ENCODE measurements at regions not wholly inside any gene's neighbourhood (a gene's known extent, or its start where the extent isn't known, plus 50 kb on each side); places are given as distances from the start of the nearest gene placed in this dataset. TPM values are rescaled to one million over a fixed set of nuclear protein-coding genes. Genes with fewer than 3 reads are reported as not detected.

GRCh38 chr1:63264161-63264560, 58.2 kb upstream of the FOXD3 start:
- Histone ChIP-seq H3K27ac (ENCODE audit: low read depth, low read length) (no peak overlapping the region), H3K27me3 (ENCODE audit: insufficient read depth, low read length) (no peaks in the 10 kb centered on the region), H3K4me3 (ENCODE audit: insufficient read depth, low read length) (no peak overlapping the region), H2AFZ (ENCODE audit: low read length) (no peak overlapping the region), H3K4me2 (ENCODE audit: insufficient read depth, low read length) (no peak overlapping the region), H4K20me1 (ENCODE audit: insufficient read depth, low read length) (no peaks in the 10 kb centered on the region), H3K4me1 (ENCODE audit: insufficient read depth, low read length) (no peaks in the 10 kb centered on the region), H3K9me3 (ENCODE audit: low read depth, low read length) (no peaks in the 10 kb centered on the region), H3K36me3 (ENCODE audit: insufficient read depth, low read length) (no peaks in the 10 kb centered on the region), H3K79me2 (ENCODE audit: insufficient read depth, low read length) (no peaks in the 10 kb centered on the region)
- no peak for DNase-seq (ENCODE audit: insufficient read length, low spot score, missing footprints)
- TF ChIP-seq CTCF (IDR thresholded peaks at IDR 0.05; ENCODE audit: extremely low read depth, low read depth, low read length) = no peak

GRCh38 chr1:63266857-63267256, 55.5 kb upstream of the FOXD3 start:
- no peaks in the 10 kb centered on the region for H3K36me3 ChIP-seq (ENCODE audit: insufficient read depth, low read length)
- no peak for DNase-seq (ENCODE audit: insufficient read length, low spot score, missing footprints)
- TF ChIP-seq CTCF (IDR thresholded peaks at IDR 0.05; ENCODE audit: extremely low read depth, low read depth, low read length) = no peak
- H3K27me3 ChIP-seq (ENCODE audit: insufficient read depth, low read length) = no peaks in the 10 kb centered on the region
- no peaks in the 10 kb centered on the region for H3K9me3 ChIP-seq (ENCODE audit: low read depth, low read length)
- no peak overlapping the region for H2AFZ ChIP-seq (ENCODE audit: low read length)
- no peak overlapping the region for H3K4me2 ChIP-seq (ENCODE audit: insufficient read depth, low read length)
- H3K4me3 ChIP-seq (ENCODE audit: insufficient read depth, low read length) = no peak overlapping the region
- no peaks in the 10 kb centered on the region for H3K79me2 ChIP-seq (ENCODE audit: insufficient read depth, low read length)
- H3K4me1 ChIP-seq (ENCODE audit: insufficient read depth, low read length) = no peaks in the 10 kb centered on the region
- H4K20me1 ChIP-seq (ENCODE audit: insufficient read depth, low read length) = no peaks in the 10 kb centered on the region
- H3K27ac ChIP-seq (ENCODE audit: low read depth, low read length) = no peak overlapping the region

- TF ChIP-seq CTCF (IDR thresholded peaks at IDR 0.05; ENCODE audit: extremely low read depth, low read depth, low read length) = no peak
- Histone ChIP-seq H3K4me3 (ENCODE audit: insufficient read depth, low read length) (no peak overlapping the region), H3K4me2 (ENCODE audit: insufficient read depth, low read length) (no peak overlapping the region), H3K27me3 (ENCODE audit: insufficient read depth, low read length) (no peaks in the 10 kb centered on the region), H3K27ac (ENCODE audit: low read depth, low read length) (no peak overlapping the region), H3K9me3 (ENCODE audit: low read depth, low read length) (no peaks in the 10 kb centered on the region), H2AFZ (ENCODE audit: low read length) (no peak overlapping the region), H3K36me3 (ENCODE audit: insufficient read depth, low read length) (no peaks in the 10 kb centered on the region), H3K79me2 (ENCODE audit: insufficient read depth, low read length) (no peaks in the 10 kb centered on the region), H4K20me1 (ENCODE audit: insufficient read depth, low read length) (no peaks in the 10 kb centered on the region), H3K4me1 (ENCODE audit: insufficient read depth, low read length) (no peaks in the 10 kb centered on the region)
- no peak for DNase-seq (ENCODE audit: insufficient read length, low spot score, missing footprints)
Measured at GRCh38 chr1:63268876-63269275, 53.5 kb upstream of the FOXD3 start.

- Histone ChIP-seq H3K4me3 (ENCODE audit: insufficient read depth, low read length) (no peak overlapping the region), H4K20me1 (ENCODE audit: insufficient read depth, low read length) (no peaks in the 10 kb centered on the region), H3K4me1 (ENCODE audit: insufficient read depth, low read length) (no peaks in the 10 kb centered on the region), H3K27ac (ENCODE audit: low read depth, low read length) (no peak overlapping the region), H3K36me3 (ENCODE audit: insufficient read depth, low read length) (no peaks in the 10 kb centered on the region), H3K9me3 (ENCODE audit: low read depth, low read length) (no peaks in the 10 kb centered on the region), H3K79me2 (ENCODE audit: insufficient read depth, low read length) (no peaks in the 10 kb centered on the region), H3K27me3 (ENCODE audit: insufficient read depth, low read length) (no peaks in the 10 kb centered on the region), H3K4me2 (ENCODE audit: insufficient read depth, low read length) (peak overlapping the region; percentile 4), H2AFZ (ENCODE audit: low read length) (no peak overlapping the region)
- TF ChIP-seq CTCF (IDR thresholded peaks at IDR 0.05; ENCODE audit: extremely low read depth, low read depth, low read length) = no peak
- no peak for DNase-seq (ENCODE audit: insufficient read length, low spot score, missing footprints)
Measured at GRCh38 chr1:63269571-63269970, 52.8 kb upstream of the FOXD3 start.

Small RNA genes in the stretch of these regions (small RNA-seq; reads per million reads assigned to genes)
- not detected for gene RNA5SP49

Measured in osteoblast (primary cell).